NCI-H1694 (cell line): ENCODE measurements at regions not wholly inside any gene's neighbourhood (a gene's known extent, or its start where the extent isn't known, plus 50 kb on each side); places are given as distances from the start of the nearest gene placed in this dataset.
"Not testable (repeated sequence)": the region's sequence is repeated elsewhere in the genome, so short reads cannot be mapped to it uniquely, and the experiment has no call there.

Experiments used
- DNase-seq: peaks from one replicate; lab custom pipeline; 2025; lab: John Stamatoyannopoulos, UW

DNA sequence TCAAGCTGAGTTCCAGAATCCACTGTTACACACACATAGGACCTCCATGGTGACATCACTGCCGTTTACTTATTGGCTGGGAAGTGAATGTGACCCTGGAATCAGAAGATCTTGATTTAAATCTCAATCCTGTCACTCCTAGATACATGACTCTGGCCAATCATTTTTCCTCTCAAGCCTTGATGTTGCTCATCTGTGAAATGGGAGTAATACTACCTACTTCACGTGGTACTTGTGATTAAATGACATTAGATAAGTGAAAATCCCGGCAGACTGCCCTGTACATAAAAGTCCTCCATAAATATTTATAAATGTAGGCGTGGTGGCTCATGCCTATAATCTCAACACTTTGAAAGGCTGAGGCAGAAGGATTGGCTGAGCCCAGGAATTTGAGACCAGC, 88.0 kb upstream of the SVIL start:
- no peak for DNase-seq

GRCh38 chr10:29720149-29720548, 85.4 kb upstream of the SVIL start:
- DNase-seq: no peak

DNA sequence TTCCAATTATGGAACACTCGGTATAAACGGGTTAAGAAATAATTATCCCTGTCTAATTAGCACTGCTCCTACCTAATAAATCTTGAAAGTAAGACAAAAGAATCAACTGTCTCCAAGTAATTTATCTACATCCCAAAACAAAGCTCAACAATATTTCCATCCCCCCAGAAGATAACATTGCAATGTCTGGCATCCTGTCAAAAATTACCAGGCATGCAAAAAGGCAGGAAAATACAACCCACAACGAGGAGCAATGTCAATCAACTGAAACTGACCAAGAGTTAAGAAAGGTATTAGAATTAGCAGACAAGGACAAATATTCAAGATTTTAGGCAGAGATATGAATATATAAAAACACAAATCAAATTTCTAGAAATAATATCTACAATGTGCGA, 84.5 kb upstream of the SVIL start:
- DNase-seq: no peak

- no peak for DNase-seq
Measured at GRCh38 chr10:29715296-29715695, 80.5 kb upstream of the SVIL start.

- DNase-seq: no peak
Measured at GRCh38 chr10:29714096-29714874, 79.5 kb upstream of the SVIL start.

- no peak for DNase-seq
Measured at GRCh38 chr10:29713450-29713849, 78.7 kb upstream of the SVIL start.

DNA sequence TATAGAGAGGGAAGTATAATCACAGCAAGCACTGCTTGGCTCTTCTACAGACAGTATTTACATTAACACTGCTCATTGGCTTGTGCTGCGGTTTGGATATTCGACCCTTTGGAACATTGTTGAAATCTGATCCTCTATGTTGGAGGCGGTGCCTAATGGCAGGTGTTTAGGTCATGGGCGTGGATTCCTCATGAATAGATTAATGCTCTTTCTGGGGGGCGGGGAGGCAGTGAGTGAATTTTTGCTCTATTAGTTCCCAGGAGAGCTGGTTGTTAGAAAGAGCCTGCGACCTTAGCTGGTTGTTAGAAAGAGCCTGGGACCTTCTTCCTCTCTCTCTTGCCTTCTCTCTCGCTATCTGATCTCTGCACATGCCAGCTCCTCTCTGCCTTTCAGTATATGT, 77.3 kb upstream of the SVIL start:
- DNase-seq: no peak

DNA sequence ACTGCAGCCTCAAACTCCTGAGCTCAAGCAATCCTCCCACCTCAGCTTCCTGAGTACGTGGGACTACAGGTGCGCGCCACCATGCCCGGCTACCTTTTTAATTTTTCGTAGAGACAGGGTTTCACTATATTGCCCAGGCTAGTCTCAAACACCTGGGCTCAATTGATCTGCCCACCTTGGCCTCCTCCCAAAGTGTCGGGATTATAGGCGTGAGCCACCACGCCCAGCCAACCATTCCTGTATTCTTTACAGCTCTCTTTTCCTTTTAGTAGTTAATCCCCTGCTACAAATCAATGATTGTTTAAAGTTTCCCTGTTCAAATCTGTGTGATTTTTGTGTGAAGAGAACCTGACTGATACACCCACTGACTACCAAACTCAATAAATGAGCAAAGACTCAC, 75.4 kb upstream of the SVIL start:
- DNase-seq: no peak

- DNase-seq: no peak
Measured at GRCh38 chr10:29709484-29710002, 74.8 kb upstream of the SVIL start.

DNA sequence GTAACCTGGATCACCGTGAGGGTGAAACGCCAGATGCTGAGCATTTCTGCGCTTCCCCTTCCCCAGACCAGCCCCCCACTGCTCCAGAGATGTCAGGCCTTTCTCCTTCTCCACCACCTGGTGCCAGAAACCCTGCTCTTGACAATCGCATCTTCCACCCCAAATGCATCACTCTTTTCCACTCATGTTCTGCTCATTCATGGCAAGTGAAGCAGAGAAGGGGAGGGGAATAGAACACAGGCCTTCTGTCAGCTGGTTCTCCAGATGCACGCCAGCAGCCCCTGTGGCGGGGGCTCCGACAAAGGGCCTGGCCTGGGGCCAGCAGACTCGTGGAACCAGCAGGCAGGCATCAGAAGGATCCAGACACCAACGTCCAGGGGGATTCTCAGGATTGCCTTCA, 68.5 kb upstream of the SVIL start:
- DNase-seq: peak; percentile 82

DNA sequence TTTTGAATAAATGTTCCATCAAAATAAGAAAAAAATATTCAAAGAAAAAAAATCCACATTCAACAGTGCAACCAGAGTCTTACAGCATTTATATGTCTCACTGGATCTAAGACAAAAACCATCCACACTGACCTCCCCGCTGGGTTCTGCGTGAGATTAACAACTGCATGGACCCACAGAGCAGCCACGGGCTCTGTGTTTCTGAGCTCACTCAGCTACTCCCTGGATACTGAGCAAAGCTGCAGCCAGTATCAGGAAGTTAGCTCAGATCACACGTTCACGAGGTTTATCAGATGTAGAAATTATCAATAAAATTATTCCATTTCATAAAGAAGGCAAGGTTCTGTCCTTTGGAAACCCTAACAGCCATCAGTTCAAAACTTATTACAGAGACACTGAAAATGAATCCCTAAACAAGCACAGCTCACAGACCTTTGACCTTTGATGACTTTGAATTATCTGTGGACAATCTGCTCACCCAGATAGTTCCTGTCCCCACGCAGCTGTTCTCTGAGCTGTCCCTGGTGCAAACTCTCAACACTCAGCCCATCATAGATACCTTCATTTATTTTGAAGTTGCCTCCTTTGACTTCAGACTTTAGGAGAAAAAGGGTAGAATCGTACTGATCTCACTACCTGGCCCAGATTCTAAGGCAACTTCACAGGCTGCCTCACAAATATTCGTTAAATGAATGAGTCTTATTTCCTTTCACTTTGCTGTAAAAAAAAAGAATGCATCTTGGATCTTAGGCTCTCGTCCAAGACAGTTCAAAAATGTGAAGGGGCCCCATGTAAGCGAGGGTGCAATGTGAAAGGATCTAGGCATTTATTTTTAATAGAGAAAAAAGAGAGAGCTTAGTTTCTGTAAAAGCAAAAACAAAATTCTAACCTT, 67.7 kb upstream of the SVIL start:
- no peak for DNase-seq

GRCh38 chr10:29701306-29701705, 66.5 kb upstream of the SVIL start:
- DNase-seq: no peak

DNA sequence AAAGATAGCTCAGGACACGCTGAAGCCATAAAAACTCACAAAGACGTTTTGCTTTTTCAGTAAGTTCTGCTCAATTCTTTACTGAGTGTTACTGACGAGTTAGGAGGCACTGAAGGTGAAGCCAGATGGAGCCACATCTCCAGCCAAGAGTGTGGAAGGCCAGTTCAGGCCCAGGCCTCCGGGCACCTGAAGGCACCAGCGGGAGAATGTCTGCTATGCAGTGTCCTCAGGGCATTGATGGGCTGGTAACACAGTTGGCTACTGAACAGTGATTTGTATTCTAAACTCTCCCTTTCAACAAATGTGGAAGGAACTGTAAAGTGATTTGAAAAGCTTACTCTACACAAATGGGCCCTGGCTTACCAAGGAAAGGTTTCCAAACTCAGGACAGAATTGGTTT, 64.8 kb upstream of the SVIL start:
- no peak for DNase-seq

- DNase-seq: no peak
Measured at GRCh38 chr10:29698773-29699490, 64.2 kb upstream of the SVIL start.

- DNase-seq: not testable (repeated sequence)
Measured at GRCh38 chr10:29696581-29696980, 61.8 kb upstream of the SVIL start.

GRCh38 chr10:29694121-29694520, 59.4 kb upstream of the SVIL start:
- no peak for DNase-seq

DNA sequence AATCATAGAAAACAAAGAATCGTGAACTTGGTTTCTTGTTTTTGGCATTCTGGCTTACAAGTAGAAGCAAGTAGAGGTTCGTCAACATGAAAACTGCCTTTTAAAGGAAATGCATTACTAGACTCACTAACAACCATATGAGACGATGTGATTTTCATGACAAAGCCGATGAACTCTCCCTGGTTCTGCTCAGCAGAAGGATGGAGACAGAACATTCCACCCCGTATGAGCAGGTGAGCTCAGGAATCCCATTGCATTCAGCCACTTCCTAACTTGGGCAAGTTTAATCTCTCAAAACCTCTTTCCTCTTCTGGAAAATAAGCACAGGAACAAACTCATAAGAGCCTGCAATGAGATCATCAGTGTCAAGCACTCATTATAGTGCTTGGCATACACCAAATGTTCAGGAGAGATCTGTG, 57.4 kb upstream of the SVIL start:
- DNase-seq: no peak

DNA sequence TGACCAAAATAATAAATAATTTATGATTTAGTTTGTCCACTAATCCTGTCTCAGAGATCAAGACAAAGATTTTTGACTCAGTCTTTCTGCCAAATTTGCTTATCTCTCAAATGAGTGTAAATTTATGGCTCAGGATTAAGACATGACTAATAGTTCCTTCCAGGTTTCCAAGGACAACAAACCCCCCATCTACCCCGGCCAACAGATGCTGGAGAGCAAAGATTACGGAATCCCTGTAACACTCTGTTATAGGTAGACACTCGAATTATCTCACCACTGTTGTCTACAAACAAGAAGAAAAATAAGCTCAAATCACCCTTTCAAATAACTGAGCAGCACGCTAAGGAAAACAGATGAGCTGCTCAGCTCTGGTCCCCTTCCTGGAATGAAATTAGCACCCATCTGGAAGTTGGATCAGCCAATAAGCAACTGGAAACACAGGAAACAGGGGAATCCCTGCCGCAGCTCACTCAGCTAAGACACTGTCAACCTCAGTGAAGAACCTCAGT, 56.8 kb upstream of the SVIL start:
- DNase-seq: no peak

- no peak for DNase-seq
Measured at GRCh38 chr10:29689001-29689400, 54.2 kb upstream of the SVIL start.

GRCh38 chr10:29688230-29688661, 53.5 kb upstream of the SVIL start:
- DNase-seq: no peak

GRCh38 chr10:29687421-29688164, 52.8 kb upstream of the SVIL start:
- no peak for DNase-seq
